Cardiac muscle cell (in vitro differentiated cells and primary cell): ENCODE measurements at regions not wholly inside any gene's neighbourhood (a gene's known extent, or its start where the extent isn't known, plus 50 kb on each side); places are given as distances from the start of the nearest gene placed in this dataset.

ENCODE experiments used
- DNase-seq, 2 donors: peaks; one replicate each; pipeline versions ENCODE4 v3.0.0 to v3.0.0-alpha.2; 2010 to 2017; ENCODE audit warnings: low read depth in 1 of 2, low spot score in 1 of 2
- H3K27ac ChIP-seq: fragments of 200-600 bp; sonication (generic); 2 replicates; pipeline ENCODE4 v1.5.1; 2016
- H3K27me3 ChIP-seq: fragments of 200-600 bp; sonication (generic); 2 replicates; pipeline ENCODE4 v1.6.0; 2016; ENCODE audit warnings: control low read depth
- H3K36me3 ChIP-seq: fragments of 200-600 bp; sonication (generic); 2 replicates; pipeline ENCODE4 v1.5.1; 2016; ENCODE audit warnings: control low read depth
- H3K4me1 ChIP-seq: fragments of 200-600 bp; sonication (generic); 2 replicates; pipeline ENCODE4 v1.8.1; 2017; ENCODE audit warnings: low read depth, mild to moderate bottlenecking, mixed run types
- H3K4me3 ChIP-seq: fragments of 200-600 bp; sonication (generic); 2 replicates; pipeline ENCODE4 v1.5.1; 2016; ENCODE audit warnings: mild to moderate bottlenecking
- H3K9me3 ChIP-seq: fragments of 200-600 bp; sonication (generic); 2 replicates; pipeline ENCODE4 v1.5.1; 2017; ENCODE audit warnings: low read depth, mild to moderate bottlenecking, control low read depth
- TF ChIP-seq, protein P1 (sequence below): IDR thresholded peaks from 2 replicates; pipeline ENCODE4 v1.5.1; 2012; ENCODE audit warnings: low read depth, mild to moderate bottlenecking, low read length

DNA sequence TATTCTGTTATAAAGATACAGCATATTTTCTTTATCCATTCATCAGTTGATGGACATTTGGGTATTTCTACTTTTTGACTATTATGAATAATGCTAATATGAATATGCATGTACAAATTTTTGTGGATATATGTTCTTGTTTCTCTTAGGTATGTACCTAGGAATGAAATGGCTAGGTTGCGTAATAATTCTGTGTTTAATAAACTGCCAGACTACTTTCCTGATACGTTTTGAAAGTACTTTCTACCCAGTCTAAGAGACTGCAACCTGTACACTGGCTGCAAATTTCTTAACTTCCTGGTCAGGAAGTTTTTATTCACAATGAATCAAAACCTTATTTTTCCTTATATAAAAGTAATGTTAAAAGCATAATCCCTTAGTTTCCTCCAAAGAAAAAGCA is 93.9 kb upstream of the STARD4 start:
- H3K4me3 ChIP-seq, result no peak overlapping the region
- no peak overlapping the region for H3K27ac ChIP-seq
- no peaks in the 10 kb centered on the region for H3K27me3 ChIP-seq
- H3K36me3 ChIP-seq, result no peaks in the 10 kb centered on the region
- DNase-seq, result no peak
- TF ChIP-seq, protein P1, sequence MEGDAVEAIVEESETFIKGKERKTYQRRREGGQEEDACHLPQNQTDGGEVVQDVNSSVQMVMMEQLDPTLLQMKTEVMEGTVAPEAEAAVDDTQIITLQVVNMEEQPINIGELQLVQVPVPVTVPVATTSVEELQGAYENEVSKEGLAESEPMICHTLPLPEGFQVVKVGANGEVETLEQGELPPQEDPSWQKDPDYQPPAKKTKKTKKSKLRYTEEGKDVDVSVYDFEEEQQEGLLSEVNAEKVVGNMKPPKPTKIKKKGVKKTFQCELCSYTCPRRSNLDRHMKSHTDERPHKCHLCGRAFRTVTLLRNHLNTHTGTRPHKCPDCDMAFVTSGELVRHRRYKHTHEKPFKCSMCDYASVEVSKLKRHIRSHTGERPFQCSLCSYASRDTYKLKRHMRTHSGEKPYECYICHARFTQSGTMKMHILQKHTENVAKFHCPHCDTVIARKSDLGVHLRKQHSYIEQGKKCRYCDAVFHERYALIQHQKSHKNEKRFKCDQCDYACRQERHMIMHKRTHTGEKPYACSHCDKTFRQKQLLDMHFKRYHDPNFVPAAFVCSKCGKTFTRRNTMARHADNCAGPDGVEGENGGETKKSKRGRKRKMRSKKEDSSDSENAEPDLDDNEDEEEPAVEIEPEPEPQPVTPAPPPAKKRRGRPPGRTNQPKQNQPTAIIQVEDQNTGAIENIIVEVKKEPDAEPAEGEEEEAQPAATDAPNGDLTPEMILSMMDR, result no peak
- H3K9me3 ChIP-seq, result no peaks in the 10 kb centered on the region
- peaks cover 15% of the 10 kb centered on the region for H3K4me1 ChIP-seq

DNA sequence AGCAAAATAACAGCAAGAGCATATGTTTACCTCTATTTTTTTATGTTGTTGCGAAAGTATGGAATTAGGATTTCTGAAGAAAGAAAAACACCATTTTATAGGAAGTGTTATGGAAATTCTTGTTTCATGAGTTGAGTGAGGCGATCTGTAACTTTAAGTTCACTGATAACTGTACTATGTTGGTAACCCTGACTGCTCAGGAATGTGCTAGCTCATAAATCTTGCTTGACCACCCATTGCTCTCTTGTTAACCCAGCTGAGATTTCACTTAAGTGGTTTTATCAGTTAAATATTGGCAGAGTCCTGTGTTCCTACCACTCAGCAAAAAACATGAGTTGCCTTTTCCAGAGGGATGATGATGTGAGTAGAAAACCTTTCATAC is 91.1 kb upstream of the STARD4 start:
- Histone ChIP-seq H3K4me1 (peaks cover 17% of the 10 kb centered on the region), H3K27ac (peak overlapping the region; percentile 64), H3K4me3 (no peak overlapping the region), H3K9me3 (no peaks in the 10 kb centered on the region), H3K27me3 (no peaks in the 10 kb centered on the region), H3K36me3 (no peaks in the 10 kb centered on the region)
- DNase-seq, result peak; percentile 23 to 77
- TF ChIP-seq, protein P1, result no peak

DNA sequence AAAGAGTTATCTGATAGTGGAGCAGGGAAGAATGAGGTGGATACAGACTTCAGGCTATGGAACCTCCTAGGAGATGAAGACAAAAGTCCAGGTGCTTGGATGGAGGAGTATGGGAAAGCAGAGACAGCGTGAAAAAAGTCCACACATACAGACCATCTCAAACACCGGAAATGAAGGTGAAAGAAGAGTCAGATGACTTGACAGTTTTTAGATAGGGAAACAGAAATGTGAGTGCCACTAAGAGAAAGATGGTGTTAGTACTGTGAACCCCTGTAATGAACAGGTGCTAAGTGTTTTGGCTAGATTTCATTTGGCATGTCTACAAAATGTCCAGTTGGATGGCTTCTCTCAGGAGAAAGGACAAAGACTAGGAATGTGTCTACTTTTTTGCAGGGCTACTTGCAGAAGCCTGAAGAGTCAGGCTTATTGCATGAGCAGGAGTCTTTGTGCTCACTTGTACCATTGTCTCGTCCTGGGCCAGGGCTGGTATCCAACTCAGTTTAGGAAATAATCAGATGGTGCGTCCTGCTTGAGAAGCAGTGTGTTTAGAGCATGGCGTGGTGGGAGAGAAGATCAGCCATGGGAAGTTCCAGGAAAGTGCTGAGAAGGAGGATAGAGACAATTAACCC is 90.6 kb upstream of the STARD4 start:
- Histone ChIP-seq H3K27me3 (no peaks in the 10 kb centered on the region), H3K4me3 (no peak overlapping the region), H3K4me1 (peaks cover 17% of the 10 kb centered on the region), H3K9me3 (no peaks in the 10 kb centered on the region), H3K36me3 (no peaks in the 10 kb centered on the region), H3K27ac (peak overlapping the region; percentile 64)
- TF ChIP-seq, protein P1, result no peak
- DNase-seq, result no peak

DNA sequence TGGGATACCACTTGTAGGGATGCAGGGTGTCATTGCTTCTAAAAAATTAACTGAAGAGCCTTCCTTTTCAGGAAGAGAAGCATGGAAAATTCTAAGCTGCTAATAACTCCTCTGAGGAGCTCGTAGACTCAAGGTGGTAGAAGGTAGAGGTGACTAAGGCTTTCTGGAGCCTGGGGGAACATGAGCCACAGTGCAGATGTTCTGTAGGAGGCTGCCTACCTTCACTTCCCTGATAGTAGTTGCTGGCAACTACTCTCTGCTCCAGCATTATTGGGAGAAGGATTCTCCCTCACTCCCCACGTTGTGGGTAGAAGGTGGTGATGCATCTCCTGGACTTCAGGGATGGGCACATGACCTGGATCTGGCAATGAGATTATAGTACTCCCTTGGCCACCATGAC is 86.7 kb upstream of the STARD4 start:
- H3K27me3 ChIP-seq, result no peaks in the 10 kb centered on the region
- H3K4me3 ChIP-seq, result no peak overlapping the region
- no peaks in the 10 kb centered on the region for H3K9me3 ChIP-seq
- DNase-seq, result no peak
- H3K27ac ChIP-seq, result no peak overlapping the region
- H3K36me3 ChIP-seq, result no peaks in the 10 kb centered on the region
- TF ChIP-seq, protein P1, result no peak
- H3K4me1 ChIP-seq, result peaks cover 17% of the 10 kb centered on the region

DNA sequence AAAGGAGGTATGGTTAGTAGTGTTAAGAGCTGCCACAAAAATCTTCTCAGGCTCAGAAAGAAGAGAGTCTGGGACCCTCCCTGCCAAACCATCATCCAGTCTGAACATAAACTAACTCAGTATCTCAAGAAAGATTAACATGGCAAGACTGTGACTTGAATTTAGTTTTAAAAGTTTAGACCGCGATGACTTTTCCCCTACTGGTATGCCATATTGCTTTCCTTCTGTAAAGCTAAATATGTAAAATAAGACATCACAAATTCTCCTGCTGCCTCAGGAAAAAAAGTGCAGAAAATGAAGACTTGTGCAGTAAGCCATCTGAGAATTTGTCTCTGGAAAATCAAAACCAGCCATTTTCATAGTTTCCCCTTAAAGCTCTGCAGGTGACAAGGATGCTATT is 85.2 kb upstream of the STARD4 start:
- Histone ChIP-seq H3K4me1 (peaks cover 7% of the 10 kb centered on the region), H3K9me3 (no peaks in the 10 kb centered on the region), H3K27ac (no peak overlapping the region), H3K36me3 (no peaks in the 10 kb centered on the region), H3K27me3 (no peaks in the 10 kb centered on the region), H3K4me3 (no peak overlapping the region)
- no peak for DNase-seq
- TF ChIP-seq, protein P1, result no peak
